ENCODE measurements at regions not wholly inside any gene's neighbourhood (a gene's known extent, or its start where the extent isn't known, plus 50 kb on each side); places are given as distances from the start of the nearest gene placed in this dataset.

DNA sequence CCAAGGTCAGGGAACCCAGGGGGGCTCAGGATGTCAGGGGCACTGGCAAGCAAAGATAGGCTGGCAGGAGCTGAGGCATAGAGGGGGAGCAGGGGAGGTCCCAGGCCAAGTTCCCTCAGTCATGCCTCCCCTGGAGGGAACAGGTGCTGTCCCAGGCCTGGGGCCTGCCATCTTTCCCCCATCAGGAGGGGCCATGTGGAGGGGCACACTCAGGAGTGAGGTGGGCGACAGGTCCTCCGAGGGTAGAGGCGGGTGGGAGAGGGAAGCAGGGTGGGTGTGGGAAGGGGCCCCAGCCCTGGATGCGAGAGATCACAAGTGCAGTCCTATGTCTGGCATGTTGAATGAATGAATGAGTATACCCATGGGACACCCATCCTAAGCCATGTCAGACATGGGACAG, 127.7 kb upstream of the GLI2 start:
- intact Hi-C loops (cut with DNase I), result no loop called here
- DNase-seq (peak in 1 of 3 donors; percentile 40), ATAC-seq (no peak)
- Histone ChIP-seq H3K27ac (no peak overlapping the region), H3K27me3 (no peaks in the 10 kb centered on the region), H3K36me3 (no peaks in the 10 kb centered on the region), H3K4me1 (no peaks in the 10 kb centered on the region), H3K4me3 (no peak overlapping the region), H3K9me3 (no peaks in the 10 kb centered on the region)
- no CpG with 5 or more reads among the region's 4 CpGs for WGBS (ENCODE audit: insufficient coverage, low coverage, low lambda C conversion rate, missing lambda C conversion rate)
- TF ChIP-seq POLR2A (IDR thresholded peaks at IDR 0.05), result no peak
- TF ChIP-seq, protein P1, sequence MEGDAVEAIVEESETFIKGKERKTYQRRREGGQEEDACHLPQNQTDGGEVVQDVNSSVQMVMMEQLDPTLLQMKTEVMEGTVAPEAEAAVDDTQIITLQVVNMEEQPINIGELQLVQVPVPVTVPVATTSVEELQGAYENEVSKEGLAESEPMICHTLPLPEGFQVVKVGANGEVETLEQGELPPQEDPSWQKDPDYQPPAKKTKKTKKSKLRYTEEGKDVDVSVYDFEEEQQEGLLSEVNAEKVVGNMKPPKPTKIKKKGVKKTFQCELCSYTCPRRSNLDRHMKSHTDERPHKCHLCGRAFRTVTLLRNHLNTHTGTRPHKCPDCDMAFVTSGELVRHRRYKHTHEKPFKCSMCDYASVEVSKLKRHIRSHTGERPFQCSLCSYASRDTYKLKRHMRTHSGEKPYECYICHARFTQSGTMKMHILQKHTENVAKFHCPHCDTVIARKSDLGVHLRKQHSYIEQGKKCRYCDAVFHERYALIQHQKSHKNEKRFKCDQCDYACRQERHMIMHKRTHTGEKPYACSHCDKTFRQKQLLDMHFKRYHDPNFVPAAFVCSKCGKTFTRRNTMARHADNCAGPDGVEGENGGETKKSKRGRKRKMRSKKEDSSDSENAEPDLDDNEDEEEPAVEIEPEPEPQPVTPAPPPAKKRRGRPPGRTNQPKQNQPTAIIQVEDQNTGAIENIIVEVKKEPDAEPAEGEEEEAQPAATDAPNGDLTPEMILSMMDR (IDR thresholded peaks at IDR 0.05), result no peak

DNA sequence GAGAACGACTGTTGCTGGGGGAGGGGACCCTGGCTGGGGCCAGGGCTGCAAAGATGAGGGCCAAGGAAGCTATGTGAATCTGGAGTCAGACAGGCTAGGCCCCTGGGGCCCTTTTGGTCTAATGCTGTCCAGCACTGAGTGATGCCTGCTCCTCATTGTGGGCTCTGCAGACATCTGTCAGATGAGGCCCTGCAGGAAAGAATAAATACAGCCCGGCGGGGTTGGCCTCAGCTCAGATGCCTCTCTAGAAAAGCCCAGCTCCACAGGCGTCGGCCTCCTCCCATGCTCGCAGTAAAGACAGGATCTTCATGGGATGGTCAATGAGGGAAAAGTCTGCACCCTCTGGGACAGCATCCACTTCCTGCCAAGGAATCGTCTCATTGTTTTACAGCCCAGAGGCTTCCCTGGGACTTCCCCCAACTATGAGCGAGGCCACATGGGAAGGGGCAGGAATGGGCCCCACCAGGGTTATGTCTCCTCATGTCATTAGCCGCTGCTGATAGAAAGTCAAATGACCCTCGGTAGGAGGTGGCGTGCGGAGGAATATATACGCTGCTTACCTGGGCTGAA, 125.8 kb upstream of the GLI2 start:
- TF ChIP-seq POLR2A (IDR thresholded peaks at IDR 0.05), result no peak
- TF ChIP-seq, protein P1 (IDR thresholded peaks at IDR 0.05), result no peak
- intact Hi-C loops (cut with DNase I), result no loop called here
- WGBS (ENCODE audit: insufficient coverage, low coverage, low lambda C conversion rate, missing lambda C conversion rate), result 89% methylated on average over 5 of the region's 13 CpGs
- Histone ChIP-seq H3K4me3 (no peak overlapping the region), H3K27me3 (no peaks in the 10 kb centered on the region), H3K4me1 (no peaks in the 10 kb centered on the region), H3K9me3 (no peaks in the 10 kb centered on the region), H3K36me3 (no peaks in the 10 kb centered on the region), H3K27ac (no peak overlapping the region)
- DNase-seq, result peak in 1 of 3 donors; percentile 30
- no peak for ATAC-seq

DNA sequence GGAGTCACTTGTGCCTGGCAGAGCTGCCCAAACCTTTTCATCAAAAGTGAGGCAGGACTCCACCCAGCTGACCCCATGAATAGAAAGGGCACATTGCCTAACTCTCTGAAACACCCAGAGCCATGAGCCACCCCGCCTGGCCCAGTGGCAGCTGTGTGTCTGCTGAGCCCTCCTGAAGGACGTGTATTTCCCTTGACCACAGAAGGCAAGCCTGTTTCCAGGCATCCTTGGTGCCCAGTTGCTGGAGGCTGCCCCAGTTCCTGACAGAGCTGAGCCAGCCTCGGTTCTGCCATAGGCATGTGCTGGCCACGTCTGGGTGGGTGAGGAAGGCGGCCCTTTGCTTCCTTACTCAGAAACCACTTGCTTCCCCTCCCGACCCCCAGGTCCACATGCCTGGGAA, 124.7 kb upstream of the GLI2 start:
- Histone ChIP-seq H3K9me3 (no peaks in the 10 kb centered on the region), H3K4me1 (no peaks in the 10 kb centered on the region), H3K4me3 (no peak overlapping the region), H3K27me3 (no peaks in the 10 kb centered on the region), H3K36me3 (no peaks in the 10 kb centered on the region), H3K27ac (no peak overlapping the region)
- ATAC-seq, result no peak
- TF ChIP-seq, protein P1 (IDR thresholded peaks at IDR 0.05), result no peak
- no peak for TF ChIP-seq POLR2A (IDR thresholded peaks at IDR 0.05)
- intact Hi-C loops (cut with DNase I), result no loop called here
- 60% methylated on average over 1 of the region's 6 CpGs for WGBS (ENCODE audit: insufficient coverage, low coverage, low lambda C conversion rate, missing lambda C conversion rate)
- DNase-seq, result peak in 1 of 3 donors; percentile 30

DNA sequence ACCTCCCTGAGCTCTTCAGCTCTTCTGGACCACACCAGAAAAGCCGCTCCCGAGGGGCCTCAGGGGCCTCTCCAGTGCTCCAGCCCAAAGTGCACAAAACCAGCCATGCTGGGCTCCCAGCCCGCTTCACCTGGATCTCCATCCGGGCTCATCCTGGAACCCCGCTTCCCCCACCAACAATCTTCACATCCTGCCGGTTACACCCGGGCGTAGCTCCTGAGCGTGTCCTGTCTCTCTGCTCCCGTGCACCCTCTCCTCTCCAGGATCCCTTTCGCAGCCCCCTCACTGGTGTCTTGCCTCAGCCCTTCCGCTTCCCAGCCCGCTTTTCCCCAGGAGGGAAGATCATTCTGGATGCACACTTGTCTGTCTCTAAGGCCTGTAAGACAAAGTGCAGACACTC, 123.7 kb upstream of the GLI2 start:
- ATAC-seq, result no peak
- DNase-seq, result peak in 1 of 3 donors; percentile 15
- H3K4me1 ChIP-seq, result no peaks in the 10 kb centered on the region
- no peak overlapping the region for H3K4me3 ChIP-seq
- H3K27ac ChIP-seq, result no peak overlapping the region
- H3K36me3 ChIP-seq, result no peaks in the 10 kb centered on the region
- 75% methylated on average over 6 of the region's 13 CpGs for whole genome bisulfite sequencing (ENCODE audit: insufficient coverage, low coverage, low lambda C conversion rate, missing lambda C conversion rate)
- intact Hi-C loops (cut with DNase I), result no loop called here
- TF ChIP-seq POLR2A (IDR thresholded peaks at IDR 0.05), result no peak
- TF ChIP-seq, protein P1 (IDR thresholded peaks at IDR 0.05), result no peak
- no peaks in the 10 kb centered on the region for H3K9me3 ChIP-seq
- no peaks in the 10 kb centered on the region for H3K27me3 ChIP-seq

DNA sequence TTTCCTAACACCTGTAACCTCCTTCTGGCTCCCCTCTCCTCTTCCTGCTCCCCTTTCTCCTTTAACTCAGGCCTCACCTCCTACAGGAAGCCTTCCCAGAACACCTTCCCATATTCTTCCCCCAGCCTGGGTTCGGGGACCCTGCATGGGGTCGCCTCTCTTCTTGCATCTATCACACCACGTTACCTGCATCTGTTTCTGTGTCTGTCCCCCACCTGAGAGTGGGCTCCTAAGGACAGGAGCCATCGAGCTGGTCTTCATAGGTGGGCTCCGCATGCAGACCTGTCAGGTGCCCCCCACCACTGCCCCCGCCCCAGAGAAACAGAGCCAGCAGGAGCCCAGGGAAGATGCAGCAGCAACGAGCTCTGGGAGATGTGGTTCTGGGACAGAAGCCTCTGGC, 123.2 kb upstream of the GLI2 start:
- H3K9me3 ChIP-seq, result no peaks in the 10 kb centered on the region
- TF ChIP-seq POLR2A (IDR thresholded peaks at IDR 0.05), result no peak
- TF ChIP-seq, protein P1 (IDR thresholded peaks at IDR 0.05), result no peak
- no peaks in the 10 kb centered on the region for H3K36me3 ChIP-seq
- H3K27me3 ChIP-seq, result no peaks in the 10 kb centered on the region
- no peak overlapping the region for H3K27ac ChIP-seq
- DNase-seq (peak in 1 of 3 donors; percentile 39), ATAC-seq (no peak)
- intact Hi-C loops (cut with DNase I), result no loop called here
- H3K4me1 ChIP-seq, result no peaks in the 10 kb centered on the region
- H3K4me3 ChIP-seq, result no peak overlapping the region
- 66% methylated on average over 3 of the region's 7 CpGs for WGBS (ENCODE audit: insufficient coverage, low coverage, low lambda C conversion rate, missing lambda C conversion rate)
